H7 (cell line): ENCODE measurements at regions not wholly inside any gene's neighbourhood (a gene's known extent, or its start where the extent isn't known, plus 50 kb on each side); places are given as distances from the start of the nearest gene placed in this dataset.
"Not testable (repeated sequence)": the region's sequence is repeated elsewhere in the genome, so short reads cannot be mapped to it uniquely, and the experiment has no call there.

ENCODE experiments used
- DNase-seq: peaks from one replicate; pipeline ENCODE4 v3.0.0; 2012
- H3K27me3 ChIP-seq: 2 replicates; pipeline ENCODE4 v1.6.0; 2011; ENCODE audit warnings: mild to moderate bottlenecking, low read length; ENCODE audit not compliant: control insufficient read depth, insufficient read depth
- H3K36me3 ChIP-seq: replicated peaks from 2 replicates; pipeline ENCODE4 v1.5.1; 2011; ENCODE audit warnings: low read length; ENCODE audit not compliant: control insufficient read depth, insufficient read depth
- H3K4me3 ChIP-seq: 2 replicates; pipeline ENCODE4 v1.5.1; 2011; ENCODE audit warnings: low read depth, mild to moderate bottlenecking, control low read depth, low read length, moderate library complexity; ENCODE audit not compliant: insufficient read depth

- no peak for DNase-seq
- Histone ChIP-seq H3K4me3 (no peak overlapping the region), H3K36me3 (no peaks in the 10 kb centered on the region), H3K27me3 (no peaks in the 10 kb centered on the region)
Measured at GRCh38 chr3:86438544-86438943, 552.4 kb downstream of the VGLL3 start.

- Histone ChIP-seq H3K36me3 (no peaks in the 10 kb centered on the region), H3K27me3 (no peaks in the 10 kb centered on the region), H3K4me3 (no peak overlapping the region)
- DNase-seq: no peak
Measured at GRCh38 chr3:86427343-86427742, 563.6 kb downstream of the VGLL3 start.

- Histone ChIP-seq H3K36me3 (no peaks in the 10 kb centered on the region), H3K4me3 (peak overlapping the region; percentile 39), H3K27me3 (no peaks in the 10 kb centered on the region)
- DNase-seq: no peak
Measured at GRCh38 chr3:86420990-86421739, 569.8 kb downstream of the VGLL3 start.

- DNase-seq: no peak
- H3K4me3 ChIP-seq: no peak overlapping the region
- no peaks in the 10 kb centered on the region for H3K36me3 ChIP-seq
- H3K27me3 ChIP-seq: no peaks in the 10 kb centered on the region
Measured at GRCh38 chr3:86418861-86419260, 572.1 kb downstream of the VGLL3 start.

DNA sequence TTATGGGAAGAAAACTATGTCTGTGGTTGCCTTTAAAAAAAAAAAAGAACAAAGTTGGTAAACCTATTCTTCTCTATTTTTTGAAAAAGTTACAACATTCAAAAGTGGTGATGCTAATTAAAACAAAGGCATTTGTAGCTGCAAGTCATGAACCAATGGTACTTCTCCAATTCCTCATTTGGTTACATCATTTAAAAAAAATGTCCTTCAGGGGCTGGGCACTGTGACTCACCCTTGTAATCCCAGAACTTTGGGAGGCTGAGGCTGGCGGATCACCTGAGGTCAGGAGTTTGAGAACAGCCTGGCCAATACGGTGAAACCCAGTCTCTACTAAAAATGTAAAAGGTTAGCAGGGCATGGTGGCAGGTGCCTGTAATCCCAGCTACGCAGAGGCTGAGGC is 574.6 kb downstream of the VGLL3 start:
- Histone ChIP-seq H3K27me3 (no peaks in the 10 kb centered on the region), H3K36me3 (no peaks in the 10 kb centered on the region), H3K4me3 (no peak overlapping the region)
- DNase-seq: no peak

DNA sequence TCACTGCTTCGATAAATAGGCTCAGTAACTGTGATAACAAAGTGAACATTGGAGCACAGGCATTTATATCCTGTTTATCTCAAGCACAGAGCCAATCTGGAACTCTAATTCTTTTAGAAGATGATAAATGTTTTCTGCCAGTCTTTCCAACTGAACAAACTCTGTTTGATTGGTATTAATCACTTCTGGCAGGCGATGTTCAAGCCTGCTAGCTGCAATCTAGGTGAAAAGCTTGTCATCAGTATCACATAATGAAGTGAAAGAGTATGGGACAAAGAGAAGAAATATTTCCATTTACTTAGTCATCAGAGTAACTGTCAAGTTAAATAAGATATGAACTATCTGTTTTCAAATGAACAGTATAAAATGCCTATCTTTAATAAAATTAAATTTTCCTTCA is 577.3 kb downstream of the VGLL3 start:
- Histone ChIP-seq H3K27me3 (no peaks in the 10 kb centered on the region), H3K4me3 (no peak overlapping the region), H3K36me3 (no peaks in the 10 kb centered on the region)

GRCh38 chr3:86410587-86410986 is 580.4 kb downstream of the VGLL3 start:
- H3K36me3 ChIP-seq: no peaks in the 10 kb centered on the region
- no peaks in the 10 kb centered on the region for H3K27me3 ChIP-seq
- no peak overlapping the region for H3K4me3 ChIP-seq
- DNase-seq: peak; percentile 7

More for the DNA sequence above, 577.3 kb downstream of the VGLL3 start:
- DNase-seq: no peak

DNA sequence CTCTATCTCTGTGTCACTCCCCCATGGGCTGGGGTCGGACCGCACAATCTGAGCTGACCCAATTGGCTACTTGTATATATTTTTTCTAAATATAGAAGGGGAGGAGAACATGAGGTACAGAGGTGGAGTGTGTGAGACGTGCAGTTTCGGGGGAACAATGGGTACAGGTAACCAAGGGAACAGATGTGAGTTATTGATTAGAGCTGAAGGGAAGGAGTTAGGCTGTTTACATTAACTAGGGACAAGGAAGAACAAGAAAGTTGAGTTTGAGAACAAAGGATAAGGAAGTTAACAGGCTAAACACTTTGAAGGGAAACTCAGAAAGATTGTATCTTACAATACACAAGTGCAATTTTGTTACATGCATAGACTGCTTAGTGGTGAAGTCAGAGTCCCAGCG is 601.2 kb downstream of the VGLL3 start:
- DNase-seq: not testable (repeated sequence)

DNA sequence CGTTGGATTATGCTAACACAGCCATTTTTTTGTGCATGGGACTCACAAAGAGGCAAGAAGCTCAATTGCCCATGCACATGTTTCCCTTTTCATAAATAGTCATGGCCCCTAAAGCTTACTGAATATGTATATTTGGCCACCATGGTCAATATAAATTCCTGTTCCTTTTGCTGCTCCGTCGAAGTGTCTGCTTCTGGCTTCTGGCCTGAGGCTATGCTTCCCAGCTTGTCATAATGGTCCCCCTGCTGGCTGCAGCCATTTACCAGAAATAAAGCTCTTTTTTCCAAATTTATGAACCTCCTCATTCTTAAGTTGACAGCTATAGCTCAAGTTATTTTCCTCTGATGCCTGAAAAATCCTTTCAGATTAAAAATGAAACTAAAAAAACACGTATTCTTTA is 602.1 kb downstream of the VGLL3 start:
- DNase-seq: no peak
- no peak overlapping the region for H3K4me3 ChIP-seq
- H3K36me3 ChIP-seq: no peaks in the 10 kb centered on the region
- H3K27me3 ChIP-seq: no peaks in the 10 kb centered on the region

More for the DNA sequence above, 601.2 kb downstream of the VGLL3 start:
- H3K36me3 ChIP-seq, H3K27me3 ChIP-seq, H3K4me3 ChIP-seq: not testable (repeated sequence)

DNA sequence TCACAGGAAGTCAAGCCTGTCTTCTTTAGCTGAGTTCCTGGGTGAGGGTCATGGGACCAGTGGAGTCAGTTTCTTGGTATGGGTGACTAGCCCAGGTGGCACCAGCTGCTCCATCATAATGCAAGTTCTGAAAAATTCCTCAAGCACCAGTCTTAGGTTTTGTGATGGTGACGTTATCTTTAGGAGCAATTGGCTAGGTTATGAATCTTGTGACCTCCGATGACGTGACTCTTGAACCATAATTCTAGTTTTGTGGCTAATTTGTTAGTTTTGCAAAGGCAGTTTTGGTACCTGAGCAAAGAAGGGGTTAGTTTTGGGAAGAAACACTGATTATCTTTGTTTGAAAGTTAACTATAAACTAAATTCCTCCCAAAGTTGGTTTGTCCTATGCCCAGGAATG is 608.4 kb downstream of the VGLL3 start:
- DNase-seq: no peak
- Histone ChIP-seq H3K4me3 (no peak overlapping the region), H3K27me3 (no peaks in the 10 kb centered on the region), H3K36me3 (no peaks in the 10 kb centered on the region)

- no peak for DNase-seq
Measured at GRCh38 chr3:86381247-86381646, 609.7 kb downstream of the VGLL3 start.

DNA sequence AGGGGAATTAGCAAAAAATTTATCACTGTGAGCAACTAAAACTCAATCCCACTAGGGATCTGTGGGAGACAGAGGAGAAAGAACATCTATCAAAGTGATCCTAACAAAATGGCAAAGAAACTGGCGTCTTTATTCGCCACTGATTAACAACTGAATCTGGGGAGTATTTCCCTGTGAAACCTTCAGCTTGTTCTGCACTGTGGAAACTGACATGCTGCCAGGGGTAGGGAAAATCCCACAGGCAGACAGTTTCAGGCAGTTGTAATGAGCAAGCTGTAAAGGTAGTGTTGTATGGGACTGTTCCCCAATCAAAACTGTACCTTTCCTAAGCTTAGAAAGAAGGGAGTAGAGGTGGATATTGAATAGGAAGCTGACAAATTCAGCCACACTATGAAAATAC is 611.7 kb downstream of the VGLL3 start:
- no peak for DNase-seq
- H3K4me3 ChIP-seq: no peak overlapping the region
- no peaks in the 10 kb centered on the region for H3K27me3 ChIP-seq
- no peaks in the 10 kb centered on the region for H3K36me3 ChIP-seq

More at GRCh38 chr3:86381247-86381646, 609.7 kb downstream of the VGLL3 start:
- Histone ChIP-seq H3K36me3 (no peaks in the 10 kb centered on the region), H3K4me3 (no peak overlapping the region), H3K27me3 (no peaks in the 10 kb centered on the region)

DNA sequence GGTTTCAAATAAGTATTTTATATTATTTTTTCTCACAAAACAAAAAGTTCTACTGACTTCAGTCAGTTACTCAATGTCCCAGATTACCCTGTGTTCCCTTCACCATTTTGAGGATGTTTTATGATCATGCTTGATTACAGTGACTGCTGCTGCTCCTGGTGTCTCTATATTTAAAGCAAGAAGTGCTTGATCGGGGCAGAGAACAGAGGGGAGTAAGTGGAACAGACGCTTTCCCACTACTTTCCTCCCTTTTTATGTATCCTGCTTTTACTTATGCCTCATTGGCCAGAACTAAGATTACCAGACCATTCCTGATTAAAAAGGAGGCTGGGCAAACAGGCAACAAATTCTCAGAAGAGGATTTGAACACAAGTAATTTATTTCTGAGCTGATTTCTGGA is 612.1 kb downstream of the VGLL3 start:
- Histone ChIP-seq H3K27me3 (no peaks in the 10 kb centered on the region), H3K4me3 (no peak overlapping the region), H3K36me3 (no peaks in the 10 kb centered on the region)
- no peak for DNase-seq

DNA sequence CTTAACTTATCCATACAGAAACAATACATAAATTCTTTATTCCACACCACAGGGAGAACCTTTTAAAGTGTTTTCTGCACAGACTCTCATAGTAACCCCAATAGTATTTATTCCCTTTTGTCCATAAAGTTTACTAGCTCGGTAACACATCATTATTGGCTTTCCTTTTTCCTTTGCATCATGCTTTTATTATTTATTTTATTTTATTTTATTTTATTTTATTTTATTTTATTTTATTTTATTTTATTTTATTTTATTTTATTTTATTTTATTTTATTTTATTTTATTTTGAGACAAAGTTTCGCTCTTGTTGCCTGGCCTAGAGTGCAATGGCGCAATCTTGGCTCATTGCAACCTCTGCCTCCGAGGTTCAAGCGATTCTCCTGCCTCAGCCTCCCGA is 655.4 kb downstream of the VGLL3 start:
- H3K4me3 ChIP-seq, H3K27me3 ChIP-seq, DNase-seq, H3K36me3 ChIP-seq: not testable (repeated sequence)

DNA sequence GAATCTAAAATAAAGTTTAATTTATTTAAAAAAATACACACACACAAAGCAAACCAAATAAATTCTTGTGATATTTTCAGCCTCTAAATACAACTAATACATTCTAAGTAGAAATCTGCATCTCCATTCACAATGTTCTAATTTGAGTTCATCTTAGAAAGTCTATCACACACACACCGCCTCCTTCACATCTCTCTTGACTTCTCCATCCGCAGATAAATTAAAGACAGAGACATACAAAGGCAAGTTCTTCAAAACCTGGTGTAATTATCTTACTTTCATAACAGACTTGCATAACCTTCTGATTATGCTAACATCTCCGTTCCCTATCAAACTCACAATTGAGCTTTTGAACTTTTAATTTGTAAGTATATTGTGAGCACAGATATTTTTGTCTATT is 657.3 kb downstream of the VGLL3 start:
- Histone ChIP-seq H3K36me3 (no peaks in the 10 kb centered on the region), H3K4me3 (no peak overlapping the region), H3K27me3 (no peaks in the 10 kb centered on the region)
- no peak for DNase-seq

DNA sequence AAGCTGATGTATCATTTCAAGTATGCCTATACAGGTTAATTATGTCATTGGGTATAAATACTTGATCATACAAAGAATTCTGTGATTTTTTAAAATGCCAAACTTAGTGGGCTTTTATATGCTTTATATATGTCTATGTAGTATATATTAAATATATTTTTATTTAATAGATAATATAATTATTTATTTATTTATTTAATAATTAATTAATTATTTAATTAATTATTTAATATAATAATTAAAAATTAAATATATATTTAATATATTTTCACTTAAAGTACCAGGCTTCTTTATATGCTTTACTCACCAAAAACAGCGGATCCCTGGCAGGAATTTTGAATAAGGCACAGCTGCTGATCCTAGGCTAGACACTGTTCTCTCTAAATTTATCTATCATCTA is 687.0 kb downstream of the VGLL3 start:
- no peaks in the 10 kb centered on the region for H3K36me3 ChIP-seq
- no peak for DNase-seq
- no peaks in the 10 kb centered on the region for H3K27me3 ChIP-seq
- no peak overlapping the region for H3K4me3 ChIP-seq
